Panc1 (cell line): ENCODE measurements at regions not wholly inside any gene's neighbourhood (a gene's known extent, or its start where the extent isn't known, plus 50 kb on each side); places are given as distances from the start of the nearest gene placed in this dataset.

ENCODE experiments used
- ATAC-seq: fragments of 200-7000 bp; cut with Tn5 transposase; 2 replicates; pipeline ENCODE4 v1.9.1; 2020; ENCODE audit warnings: mild to moderate bottlenecking, moderate library complexity
- BruUV-seq: library from RNA; stranded (reverse); fragments of 400-500 nt; replicated peaks from 2 replicates; lab custom pipeline; 2021; lab: Mats Ljungman, UMichigan
- CTCF ChIA-PET: fragments of 300-600 bp; sonication (Branson Sonifier 250); formaldehyde crosslinking; loops from one replicate; lab custom pipeline; 2022; ENCODE audit warnings: antibody characterized with exemption; lab: Charles Lee
- POLR2A ChIA-PET: fragments of 300-600 bp; sonication (Branson Sonifier 250); formaldehyde crosslinking; loops from one replicate; lab custom pipeline; 2022; ENCODE audit warnings: antibody characterized with exemption; lab: Charles Lee
- DNase-seq: peaks from one replicate; pipeline ENCODE4 v3.0.0-alpha.2; 2010; ENCODE audit warnings: low read depth, low spot score
- H3K27ac ChIP-seq: 2 replicates; pipeline ENCODE4 v1.5.1; 2011; ENCODE audit warnings: mild to moderate bottlenecking, low read length, inconsistent platforms
- H3K27me3 ChIP-seq: fragments of 200-500 bp; sonication (Bioruptor generic); 2 replicates; pipeline ENCODE4 v1.6.0; 2014; ENCODE audit warnings: low read length, inconsistent platforms; ENCODE audit not compliant: control insufficient read depth, insufficient read depth
- H3K36me3 ChIP-seq: fragments of 200-500 bp; sonication (Bioruptor generic); 2 replicates; pipeline ENCODE4 v1.5.1; 2014; ENCODE audit warnings: inconsistent platforms, mild to moderate bottlenecking, low read length, moderate library complexity; ENCODE audit not compliant: control insufficient read depth, insufficient read depth
- H3K4me1 ChIP-seq: 2 replicates; pipeline ENCODE4 v1.5.1; 2011; ENCODE audit warnings: inconsistent platforms, mild to moderate bottlenecking, low read length, moderate library complexity; ENCODE audit not compliant: control insufficient read depth, insufficient read depth
- H3K4me3 ChIP-seq, 2 experiments: 2 replicates each; pipeline ENCODE4 v1.5.1; 2011 to 2012; ENCODE audit warnings: low read depth in 2 of 2, low read length in 2 of 2, mild to moderate bottlenecking in 2 of 2, inconsistent platforms in 1 of 2, moderate library complexity in 1 of 2
- H3K9me3 ChIP-seq: fragments of 200-500 bp; sonication (Bioruptor generic); 2 replicates; pipeline ENCODE4 v1.5.1; 2014; ENCODE audit warnings: low read depth, mild to moderate bottlenecking, inconsistent platforms, low read length, moderate library complexity; ENCODE audit not compliant: control insufficient read depth, insufficient read depth
- POLR2AphosphoS5 ChIP-seq: IDR thresholded peaks from 2 replicates; pipeline ENCODE4 v1.6.1; 2012; ENCODE audit warnings: mild to moderate bottlenecking, low read depth, low read length, moderate library complexity
- REST ChIP-seq, 2 experiments: IDR thresholded peaks; 2 replicates each; pipeline ENCODE4 v1.6.1; 2011 to 2012; ENCODE audit warnings: low read depth in 2 of 2, control low read depth in 1 of 2, low read length in 1 of 2, mild to moderate bottlenecking in 1 of 2, moderate library complexity in 1 of 2; ENCODE audit not compliant: insufficient read depth in 1 of 2
- SIN3A ChIP-seq: IDR thresholded peaks from 2 replicates; pipeline ENCODE4 v1.6.1; 2012; ENCODE audit warnings: low read depth, mild to moderate bottlenecking, low read length, moderate library complexity, borderline replicate concordance; ENCODE audit not compliant: insufficient read depth
- TCF7L2 ChIP-seq: IDR thresholded peaks from 2 replicates; pipeline ENCODE4 v1.6.1; 2011; ENCODE audit warnings: mild to moderate bottlenecking, low read depth, low read length, inconsistent platforms
- in situ Hi-C: cut with HindIII; loops from 2 replicates; pipeline ENCODE4 v1.10.0; 2016; ENCODE audit warnings: low sequenced_read_pairs, low pct_unique_long_range_greater_than_20kb
- intact Hi-C: fragments of 100-400 bp; cut with micrococcal nuclease; formaldehyde crosslinking; loops from one replicate; pipeline ENCODE4 v1.10.0; 2022; ENCODE audit not compliant: unreplicated experiment
- TF ChIP-seq, protein P1 (sequence below): fragments of 450-650 bp; IDR thresholded peaks from 2 replicates; pipeline ENCODE4 v1.5.1; 2017; ENCODE audit warnings: mild to moderate bottlenecking

DNA sequence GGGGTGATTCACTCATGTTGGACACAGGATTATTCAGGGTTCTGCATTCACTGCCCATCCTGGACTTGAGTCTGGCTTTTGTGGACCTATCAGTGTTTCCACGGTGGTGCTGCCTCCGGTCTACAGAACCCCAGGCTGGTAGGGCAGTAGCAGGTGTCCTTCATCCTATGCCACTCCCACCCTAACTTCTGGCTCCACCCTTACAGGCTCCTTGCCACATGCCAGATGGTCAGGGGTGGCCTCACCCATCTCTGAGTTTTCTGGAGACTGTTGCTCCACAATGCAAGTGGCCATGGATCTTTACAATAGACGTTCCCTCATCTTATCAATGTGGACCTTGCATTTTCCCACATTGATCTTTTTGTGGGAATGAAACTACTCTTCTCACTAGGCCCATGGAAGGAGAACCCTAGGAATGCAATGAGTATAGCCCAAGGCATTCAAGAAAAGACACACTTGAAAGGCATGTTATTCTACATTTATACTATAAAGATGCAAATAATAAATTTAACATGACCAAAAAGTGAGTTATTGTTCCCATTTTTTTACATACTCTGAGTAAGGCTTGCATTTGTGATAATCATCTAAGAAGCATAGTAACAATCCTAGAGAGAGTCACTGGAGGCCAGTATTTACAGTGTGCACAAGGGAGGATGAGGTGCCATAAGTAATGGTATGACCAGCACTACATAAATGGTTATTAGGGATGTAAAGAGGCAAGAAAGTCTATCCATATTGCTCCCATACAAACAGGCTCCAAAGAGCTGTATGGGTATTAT lies 57.4 kb upstream of the ADO start:
- DNase-seq, result no peak
- no TSS peak for BruUV-seq
- Histone ChIP-seq H3K36me3 (no peaks in the 10 kb centered on the region), H3K4me3 (no peak overlapping the region), H3K4me1 (no peaks in the 10 kb centered on the region), H3K27me3 (no peaks in the 10 kb centered on the region), H3K27ac (no peak overlapping the region), H3K9me3 (no peaks in the 10 kb centered on the region)
- CTCF ChIA-PET, result no interaction called here
- TF ChIP-seq, protein P1, sequence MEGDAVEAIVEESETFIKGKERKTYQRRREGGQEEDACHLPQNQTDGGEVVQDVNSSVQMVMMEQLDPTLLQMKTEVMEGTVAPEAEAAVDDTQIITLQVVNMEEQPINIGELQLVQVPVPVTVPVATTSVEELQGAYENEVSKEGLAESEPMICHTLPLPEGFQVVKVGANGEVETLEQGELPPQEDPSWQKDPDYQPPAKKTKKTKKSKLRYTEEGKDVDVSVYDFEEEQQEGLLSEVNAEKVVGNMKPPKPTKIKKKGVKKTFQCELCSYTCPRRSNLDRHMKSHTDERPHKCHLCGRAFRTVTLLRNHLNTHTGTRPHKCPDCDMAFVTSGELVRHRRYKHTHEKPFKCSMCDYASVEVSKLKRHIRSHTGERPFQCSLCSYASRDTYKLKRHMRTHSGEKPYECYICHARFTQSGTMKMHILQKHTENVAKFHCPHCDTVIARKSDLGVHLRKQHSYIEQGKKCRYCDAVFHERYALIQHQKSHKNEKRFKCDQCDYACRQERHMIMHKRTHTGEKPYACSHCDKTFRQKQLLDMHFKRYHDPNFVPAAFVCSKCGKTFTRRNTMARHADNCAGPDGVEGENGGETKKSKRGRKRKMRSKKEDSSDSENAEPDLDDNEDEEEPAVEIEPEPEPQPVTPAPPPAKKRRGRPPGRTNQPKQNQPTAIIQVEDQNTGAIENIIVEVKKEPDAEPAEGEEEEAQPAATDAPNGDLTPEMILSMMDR, result no peak
- TF ChIP-seq SIN3A (no peak), REST (IDR thresholded peaks at IDR 0.05; ENCODE audit: insufficient read depth in 1 of 2, low read depth in 2 of 2, low read length in 1 of 2) (no peak), POLR2AphosphoS5 (no peak), TCF7L2 (no peak)
- POLR2A ChIA-PET, result no interaction called here
- ATAC-seq, result no peak
- in situ Hi-C loops (no loop called here), intact Hi-C loops (no loop called here)

- CTCF ChIA-PET, result no interaction called here
- Histone ChIP-seq H3K9me3 (no peaks in the 10 kb centered on the region), H3K36me3 (no peaks in the 10 kb centered on the region), H3K4me1 (no peaks in the 10 kb centered on the region), H3K4me3 (no peak overlapping the region), H3K27ac (no peak overlapping the region), H3K27me3 (0 out of 2 replicates have a peak, but pooled peaks cover 2% of the 10 kb centered on the region)
- BruUV-seq, result no TSS peak
- ATAC-seq (no peak), DNase-seq (no peak)
- in situ Hi-C loops, result no loop called here
- POLR2A ChIA-PET, result no interaction called here
- no peak for TF ChIP-seq REST (IDR thresholded peaks at IDR 0.05; ENCODE audit: insufficient read depth in 1 of 2, low read depth in 2 of 2, low read length in 1 of 2)
- no peak for TF ChIP-seq POLR2AphosphoS5
- no peak for TF ChIP-seq SIN3A
- TF ChIP-seq TCF7L2, result no peak
- TF ChIP-seq, protein P1, result no peak
- intact Hi-C loops, result no loop called here
Observed at GRCh38 chr10:62748386-62748785, 56.1 kb upstream of the ADO start.
